ENCODE measurements at regions not wholly inside any gene's neighbourhood (a gene's known extent, or its start where the extent isn't known, plus 50 kb on each side); places are given as distances from the start of the nearest gene placed in this dataset.

DNA sequence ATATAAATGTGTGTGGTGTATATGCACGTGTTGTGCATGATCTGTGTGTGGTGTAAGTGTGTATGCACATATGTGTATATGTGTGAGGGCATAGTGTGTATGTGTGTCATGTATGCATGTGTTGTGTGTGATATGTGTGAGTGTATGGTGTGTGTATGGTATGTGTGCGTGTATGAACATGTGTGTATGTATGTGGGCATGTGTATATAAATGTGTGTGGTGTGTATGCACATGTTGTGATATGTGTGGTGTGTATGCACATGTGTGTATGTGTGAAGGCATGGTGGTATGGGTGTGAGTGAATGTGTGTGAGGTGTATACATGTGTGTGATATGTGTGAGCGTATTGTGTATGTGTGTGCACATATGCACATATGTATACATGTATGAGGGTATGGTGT is 198.7 kb downstream of the RBFOX3 start:
- TF ChIP-seq, protein P1, sequence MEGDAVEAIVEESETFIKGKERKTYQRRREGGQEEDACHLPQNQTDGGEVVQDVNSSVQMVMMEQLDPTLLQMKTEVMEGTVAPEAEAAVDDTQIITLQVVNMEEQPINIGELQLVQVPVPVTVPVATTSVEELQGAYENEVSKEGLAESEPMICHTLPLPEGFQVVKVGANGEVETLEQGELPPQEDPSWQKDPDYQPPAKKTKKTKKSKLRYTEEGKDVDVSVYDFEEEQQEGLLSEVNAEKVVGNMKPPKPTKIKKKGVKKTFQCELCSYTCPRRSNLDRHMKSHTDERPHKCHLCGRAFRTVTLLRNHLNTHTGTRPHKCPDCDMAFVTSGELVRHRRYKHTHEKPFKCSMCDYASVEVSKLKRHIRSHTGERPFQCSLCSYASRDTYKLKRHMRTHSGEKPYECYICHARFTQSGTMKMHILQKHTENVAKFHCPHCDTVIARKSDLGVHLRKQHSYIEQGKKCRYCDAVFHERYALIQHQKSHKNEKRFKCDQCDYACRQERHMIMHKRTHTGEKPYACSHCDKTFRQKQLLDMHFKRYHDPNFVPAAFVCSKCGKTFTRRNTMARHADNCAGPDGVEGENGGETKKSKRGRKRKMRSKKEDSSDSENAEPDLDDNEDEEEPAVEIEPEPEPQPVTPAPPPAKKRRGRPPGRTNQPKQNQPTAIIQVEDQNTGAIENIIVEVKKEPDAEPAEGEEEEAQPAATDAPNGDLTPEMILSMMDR (IDR thresholded peaks at IDR 0.05) = no peak
- no peak for TF ChIP-seq POLR2A (IDR thresholded peaks at IDR 0.05)

Data from tibial nerve (tissue), 3 donors.